Rectal smooth muscle tissue (tissue), 1 donor: ENCODE measurements at regions not wholly inside any gene's neighbourhood (a gene's known extent, or its start where the extent isn't known, plus 50 kb on each side); places are given as distances from the start of the nearest gene placed in this dataset.

Source experiments
- H3K27ac ChIP-seq: one replicate; pipeline ENCODE4 v1.7.0; 2013; ENCODE audit warnings: low read depth, low read length, inconsistent platforms
- H3K27me3 ChIP-seq: one replicate; pipeline ENCODE4 v1.7.0; 2013; ENCODE audit warnings: low read length; ENCODE audit not compliant: control insufficient read depth, insufficient read depth
- H3K36me3 ChIP-seq: one replicate; pipeline ENCODE4 v1.7.0; 2013; ENCODE audit warnings: low read length; ENCODE audit not compliant: control insufficient read depth, insufficient read depth
- H3K4me1 ChIP-seq: one replicate; pipeline ENCODE4 v1.7.0; 2013; ENCODE audit warnings: low read length; ENCODE audit not compliant: control insufficient read depth, insufficient read depth
- H3K4me3 ChIP-seq: one replicate; pipeline ENCODE4 v1.7.0; 2013; ENCODE audit warnings: low read length
- H3K9ac ChIP-seq: one replicate; pipeline ENCODE4 v1.7.0; 2013; ENCODE audit warnings: low read length

DNA sequence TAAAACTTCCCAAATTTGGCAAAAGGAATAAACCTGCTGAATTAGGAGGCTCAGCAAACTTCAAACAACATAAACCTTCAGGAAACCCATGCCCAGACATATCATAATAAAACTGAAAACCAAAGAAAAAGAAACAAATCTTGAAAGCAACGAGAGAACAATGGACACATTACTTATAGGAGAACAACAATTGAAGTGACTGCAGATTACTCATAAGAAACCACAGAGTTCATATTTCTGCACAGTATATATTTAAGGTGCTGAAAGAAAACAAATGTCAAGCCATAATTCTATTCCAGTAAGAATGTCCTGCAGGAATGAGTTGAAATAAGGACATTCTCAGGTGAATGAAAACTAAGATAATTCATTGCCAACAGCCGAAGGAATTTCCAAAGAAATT lies 80.8 kb upstream of the PROK2 start:
- H3K9ac ChIP-seq: no peak overlapping the region
- H3K27ac ChIP-seq: no peak overlapping the region
- H3K36me3 ChIP-seq: no peaks in the 10 kb centered on the region
- no peak overlapping the region for H3K4me3 ChIP-seq
- no peaks in the 10 kb centered on the region for H3K27me3 ChIP-seq
- H3K4me1 ChIP-seq: no peaks in the 10 kb centered on the region

DNA sequence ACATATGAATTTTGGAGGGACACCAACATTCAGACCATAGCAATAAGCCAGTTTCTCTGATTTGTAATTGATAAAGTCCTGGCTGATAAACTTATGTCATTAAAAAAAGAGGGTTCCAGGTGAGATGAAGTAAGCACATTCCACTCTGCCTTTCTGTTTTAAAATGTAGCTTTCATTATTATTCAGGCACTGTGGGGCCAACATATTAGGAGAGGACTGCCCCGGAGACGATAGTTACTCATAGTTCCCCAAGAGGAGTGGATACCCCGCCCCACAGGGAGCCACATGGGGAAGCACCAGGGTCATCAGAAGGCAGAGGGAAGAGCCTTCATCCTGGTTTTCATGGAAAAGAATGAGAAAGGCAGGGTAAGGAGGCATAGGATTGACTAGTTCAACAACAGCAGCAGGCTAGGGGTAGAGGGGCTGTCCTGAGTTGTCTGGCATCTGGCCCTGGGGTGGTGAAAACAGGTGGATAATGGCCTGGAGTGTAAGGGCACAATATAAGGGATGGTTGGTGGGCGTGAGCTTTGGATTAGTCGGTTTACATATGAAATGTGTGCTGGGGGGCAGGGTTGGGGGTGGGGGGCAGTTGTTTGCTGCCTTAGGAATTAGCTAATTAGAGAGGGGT lies 78.7 kb upstream of the PROK2 start:
- Histone ChIP-seq H3K4me3 (no peak overlapping the region), H3K36me3 (no peaks in the 10 kb centered on the region), H3K27ac (no peak overlapping the region), H3K4me1 (no peaks in the 10 kb centered on the region), H3K27me3 (no peaks in the 10 kb centered on the region), H3K9ac (no peak overlapping the region)

DNA sequence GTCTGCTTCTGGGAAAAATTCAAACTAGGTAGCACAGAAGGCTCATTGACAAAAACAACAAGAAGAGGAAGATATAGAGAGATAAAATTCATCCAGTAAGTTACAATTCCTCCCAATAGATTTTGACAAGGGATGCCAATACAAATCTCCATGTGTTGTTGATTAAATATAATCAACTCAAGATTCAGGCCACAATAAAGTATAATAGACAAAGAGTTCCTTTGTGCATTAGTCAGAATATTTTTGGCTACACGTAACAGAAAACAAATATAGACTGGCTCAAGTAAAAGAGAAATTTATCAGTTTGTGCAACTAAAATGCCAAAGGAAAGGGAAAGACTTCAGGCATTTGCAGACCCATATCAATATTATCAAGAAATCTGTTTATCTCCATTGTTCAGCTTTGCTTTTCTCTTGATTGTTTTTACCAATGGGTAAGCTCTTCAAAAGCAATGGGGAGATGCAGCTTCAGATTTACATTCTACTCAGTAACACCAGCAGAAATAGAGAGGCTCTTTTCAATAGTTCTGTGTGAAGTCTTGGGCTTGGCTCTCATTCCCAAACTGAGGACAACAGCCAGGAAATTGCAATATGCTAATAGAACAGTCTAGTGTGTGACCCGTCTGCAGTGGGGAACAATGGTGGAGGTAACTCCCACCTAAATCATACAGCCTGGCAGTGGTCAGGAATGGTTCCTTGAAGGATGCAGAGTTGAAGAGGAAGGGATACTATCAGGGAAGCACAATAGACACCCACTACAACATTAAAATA lies 77.6 kb upstream of the PROK2 start:
- Histone ChIP-seq H3K4me3 (no peak overlapping the region), H3K36me3 (no peaks in the 10 kb centered on the region)

DNA sequence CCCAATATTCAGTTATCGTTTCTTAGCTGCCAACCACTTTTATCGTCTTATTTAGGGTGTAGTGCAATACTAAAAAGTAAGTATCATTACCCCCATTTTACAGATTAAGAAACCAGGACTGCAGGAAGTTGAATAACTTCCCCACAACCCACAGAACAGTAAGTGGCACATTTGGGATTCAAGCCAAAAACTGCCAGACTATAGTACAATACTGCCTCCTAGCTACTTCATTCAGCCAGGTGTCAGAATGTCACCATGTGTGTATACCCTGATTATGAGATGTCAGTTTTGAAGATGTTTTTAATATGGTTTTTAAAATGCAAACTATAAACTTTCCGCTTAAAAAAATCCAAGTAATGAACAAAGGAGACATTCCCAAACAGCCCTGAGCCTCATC lies 74.2 kb upstream of the PROK2 start:
- Histone ChIP-seq H3K4me3 (no peak overlapping the region), H3K9ac (no peak overlapping the region), H3K4me1 (no peaks in the 10 kb centered on the region), H3K27ac (no peak overlapping the region), H3K36me3 (no peaks in the 10 kb centered on the region), H3K27me3 (no peaks in the 10 kb centered on the region)

More for the DNA sequence above, 77.6 kb upstream of the PROK2 start:
- H3K9ac ChIP-seq: no peak overlapping the region
- no peak overlapping the region for H3K27ac ChIP-seq
- no peaks in the 10 kb centered on the region for H3K27me3 ChIP-seq
- no peaks in the 10 kb centered on the region for H3K4me1 ChIP-seq

DNA sequence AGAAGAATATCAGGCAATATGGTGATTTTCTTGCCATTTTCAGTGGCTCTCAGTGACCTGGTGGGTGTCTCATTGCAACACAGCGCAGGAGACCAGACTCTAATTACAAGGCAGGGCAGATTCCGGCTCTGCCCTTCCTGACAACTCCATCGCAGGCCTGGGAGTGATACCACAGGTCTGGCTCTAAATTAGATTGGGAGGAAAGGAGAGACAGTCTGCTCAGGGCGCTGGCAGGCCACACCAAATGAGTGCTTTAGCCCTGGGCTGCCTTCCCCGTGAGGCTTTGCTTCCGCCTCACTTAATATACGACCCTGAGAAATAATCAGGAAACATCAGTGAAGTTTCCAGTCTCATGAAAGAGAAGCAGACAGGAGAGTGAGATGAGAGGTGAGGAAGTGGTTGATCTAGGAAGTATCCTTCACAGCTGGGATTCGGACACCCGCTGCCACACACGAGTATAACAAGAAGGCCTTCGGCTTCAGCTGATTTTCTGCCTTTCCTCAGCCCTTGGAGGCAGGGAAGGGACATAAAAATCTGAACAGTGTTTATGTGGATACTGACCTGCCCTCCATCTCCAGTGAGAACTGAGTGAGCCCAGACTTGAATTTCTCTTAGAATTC lies 73.7 kb upstream of the PROK2 start:
- Histone ChIP-seq H3K4me3 (no peak overlapping the region), H3K27me3 (no peaks in the 10 kb centered on the region), H3K4me1 (no peaks in the 10 kb centered on the region), H3K27ac (no peak overlapping the region), H3K36me3 (no peaks in the 10 kb centered on the region), H3K9ac (no peak overlapping the region)

DNA sequence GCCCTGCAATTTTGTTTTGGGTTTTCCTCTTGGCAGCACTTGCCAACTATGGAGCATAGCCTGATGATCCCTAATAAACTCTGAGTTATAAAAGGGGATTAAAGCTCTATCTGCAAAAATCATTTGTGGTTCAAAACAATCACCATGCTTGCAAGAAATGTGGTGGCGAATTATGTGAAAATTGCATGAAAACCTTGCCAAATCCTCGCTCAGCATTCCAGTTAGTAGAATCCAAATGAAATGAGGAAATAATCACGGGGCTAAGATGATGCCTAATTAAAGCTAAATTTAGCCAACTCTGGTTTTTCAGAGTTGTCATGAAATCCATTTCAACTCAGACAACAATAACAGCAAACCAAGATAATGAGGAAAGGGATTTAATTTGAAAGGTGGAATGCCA lies 73.0 kb upstream of the PROK2 start:
- Histone ChIP-seq H3K36me3 (no peaks in the 10 kb centered on the region), H3K27me3 (no peaks in the 10 kb centered on the region), H3K27ac (no peak overlapping the region), H3K4me1 (no peaks in the 10 kb centered on the region), H3K4me3 (no peak overlapping the region), H3K9ac (no peak overlapping the region)

DNA sequence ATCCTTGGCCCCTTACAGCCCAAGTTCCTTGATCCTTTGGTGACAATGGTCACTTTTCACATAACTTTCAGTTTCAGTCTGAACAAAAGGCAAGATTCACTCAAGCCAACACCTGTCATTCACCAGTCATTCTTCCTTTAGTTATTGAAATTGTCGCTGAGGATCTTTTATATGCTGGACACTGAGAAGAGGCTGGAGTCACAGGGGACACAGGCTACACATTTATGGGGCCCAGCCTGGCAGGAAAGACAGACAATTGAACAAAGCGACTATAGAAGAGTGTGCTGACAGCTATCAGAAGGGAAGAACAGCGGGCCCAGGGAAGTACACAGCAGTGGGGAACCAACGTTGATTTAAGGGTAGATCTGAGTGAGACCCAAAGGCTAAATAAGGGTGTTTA lies 69.8 kb upstream of the PROK2 start:
- no peak overlapping the region for H3K9ac ChIP-seq
- H3K27ac ChIP-seq: no peak overlapping the region
- no peaks in the 10 kb centered on the region for H3K36me3 ChIP-seq
- no peaks in the 10 kb centered on the region for H3K27me3 ChIP-seq
- H3K4me1 ChIP-seq: no peaks in the 10 kb centered on the region
- H3K4me3 ChIP-seq: no peak overlapping the region

DNA sequence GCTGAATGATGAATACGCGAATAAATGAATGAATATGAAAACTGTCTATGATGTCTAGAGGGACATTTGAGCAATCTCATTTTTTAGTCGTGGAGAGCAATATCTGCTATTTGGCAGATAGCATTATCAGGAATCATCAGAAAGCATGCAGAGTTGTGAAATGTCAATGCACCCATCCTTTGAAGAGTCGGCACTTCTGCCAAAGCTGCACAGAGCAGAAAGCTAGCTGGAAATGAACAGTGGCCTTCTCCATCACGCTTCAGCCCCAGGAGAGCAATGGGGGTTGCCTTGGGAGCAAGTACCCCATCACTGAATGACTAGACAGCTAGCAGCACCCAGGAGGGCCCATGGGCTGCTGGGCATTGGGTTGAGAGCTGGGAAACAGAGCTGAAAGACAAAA lies 69.1 kb upstream of the PROK2 start:
- no peaks in the 10 kb centered on the region for H3K27me3 ChIP-seq
- H3K36me3 ChIP-seq: no peaks in the 10 kb centered on the region
- no peaks in the 10 kb centered on the region for H3K4me1 ChIP-seq
- no peak overlapping the region for H3K9ac ChIP-seq
- no peak overlapping the region for H3K27ac ChIP-seq
- no peak overlapping the region for H3K4me3 ChIP-seq

DNA sequence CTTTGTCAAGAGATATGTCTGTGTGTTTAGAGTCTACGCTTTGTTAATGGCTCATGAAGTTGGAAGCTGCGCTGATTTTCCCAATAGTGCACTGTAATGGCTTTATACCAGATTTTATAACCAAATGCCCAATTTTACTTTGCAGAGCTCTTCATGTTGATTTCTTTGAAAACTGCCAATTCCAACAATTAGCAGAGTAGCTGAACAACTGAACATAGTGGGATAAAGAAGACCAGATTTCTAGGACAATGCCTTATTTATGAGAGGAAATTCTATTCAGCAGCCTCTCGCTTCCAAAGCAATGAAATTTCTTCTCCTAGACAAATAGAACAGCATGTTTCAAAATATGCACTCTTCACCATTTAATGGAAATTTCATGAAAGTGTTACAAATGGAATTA lies 66.9 kb upstream of the PROK2 start:
- Histone ChIP-seq H3K4me1 (no peaks in the 10 kb centered on the region), H3K4me3 (no peak overlapping the region), H3K27me3 (no peaks in the 10 kb centered on the region), H3K27ac (no peak overlapping the region), H3K36me3 (no peaks in the 10 kb centered on the region), H3K9ac (no peak overlapping the region)

DNA sequence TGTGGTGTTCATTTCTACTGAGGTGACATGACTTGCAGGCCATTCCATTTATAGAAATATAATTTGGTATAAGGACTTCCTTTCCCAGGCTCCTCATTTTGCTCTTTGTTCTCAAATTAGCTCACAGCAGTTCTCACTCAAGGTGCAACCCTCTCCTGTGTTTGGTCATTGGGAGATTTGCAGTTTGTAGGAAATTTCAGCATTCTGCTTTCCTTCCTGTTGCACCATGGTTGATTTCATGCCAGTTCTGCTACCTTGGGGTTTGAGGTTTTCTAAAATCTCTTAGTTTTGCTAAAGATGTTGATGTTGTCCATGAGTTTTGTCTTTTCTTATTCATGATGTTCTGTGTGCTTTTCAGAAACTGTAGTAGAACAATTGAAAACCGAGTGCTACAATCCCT lies 65.7 kb upstream of the PROK2 start:
- Histone ChIP-seq H3K27me3 (no peaks in the 10 kb centered on the region), H3K36me3 (no peaks in the 10 kb centered on the region), H3K27ac (no peak overlapping the region), H3K4me1 (no peaks in the 10 kb centered on the region), H3K9ac (no peak overlapping the region), H3K4me3 (no peak overlapping the region)

DNA sequence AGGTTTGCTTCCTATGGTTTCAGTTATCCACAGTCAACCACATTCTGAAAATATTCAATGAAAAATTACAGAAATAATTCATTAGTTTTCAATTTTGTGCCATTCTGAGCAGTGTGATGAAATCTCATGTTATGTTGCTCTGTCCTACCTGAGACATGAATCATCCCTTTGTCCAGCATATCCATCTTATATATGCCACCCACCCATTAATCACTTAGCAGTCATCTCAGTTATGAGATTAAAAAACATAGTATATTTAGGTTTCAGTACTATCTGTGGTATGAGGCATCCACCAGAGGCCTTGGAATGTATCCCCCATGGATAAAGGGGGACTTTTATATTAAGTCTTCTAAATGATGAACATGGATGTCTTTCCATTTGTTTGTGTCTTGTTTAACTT lies 64.7 kb upstream of the PROK2 start:
- no peak overlapping the region for H3K4me3 ChIP-seq
- H3K4me1 ChIP-seq: no peaks in the 10 kb centered on the region
- no peaks in the 10 kb centered on the region for H3K27me3 ChIP-seq
- H3K9ac ChIP-seq: no peak overlapping the region
- H3K36me3 ChIP-seq: no peaks in the 10 kb centered on the region
- H3K27ac ChIP-seq: no peak overlapping the region

DNA sequence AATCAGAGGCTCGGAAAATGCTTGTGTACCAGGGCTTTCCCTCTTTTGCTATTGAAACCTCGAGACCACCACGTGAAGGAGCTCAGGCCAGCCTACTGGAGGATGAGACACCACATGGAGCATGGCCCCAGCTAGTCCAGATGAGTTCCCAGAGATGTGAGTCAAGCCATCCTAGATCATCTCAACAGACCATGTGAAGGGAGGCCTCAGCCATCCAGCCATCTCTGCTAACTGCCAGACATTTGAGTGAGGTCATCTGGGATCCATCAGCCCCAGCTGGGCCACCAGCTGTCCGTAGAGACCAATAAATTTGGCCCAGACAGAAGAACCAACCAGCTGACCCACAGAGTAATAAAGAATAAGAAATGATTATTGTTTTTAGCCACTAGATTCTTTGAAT lies 62.8 kb upstream of the PROK2 start:
- Histone ChIP-seq H3K36me3 (no peaks in the 10 kb centered on the region), H3K4me3 (no peak overlapping the region), H3K4me1 (no peaks in the 10 kb centered on the region), H3K9ac (no peak overlapping the region), H3K27ac (no peak overlapping the region), H3K27me3 (no peaks in the 10 kb centered on the region)

DNA sequence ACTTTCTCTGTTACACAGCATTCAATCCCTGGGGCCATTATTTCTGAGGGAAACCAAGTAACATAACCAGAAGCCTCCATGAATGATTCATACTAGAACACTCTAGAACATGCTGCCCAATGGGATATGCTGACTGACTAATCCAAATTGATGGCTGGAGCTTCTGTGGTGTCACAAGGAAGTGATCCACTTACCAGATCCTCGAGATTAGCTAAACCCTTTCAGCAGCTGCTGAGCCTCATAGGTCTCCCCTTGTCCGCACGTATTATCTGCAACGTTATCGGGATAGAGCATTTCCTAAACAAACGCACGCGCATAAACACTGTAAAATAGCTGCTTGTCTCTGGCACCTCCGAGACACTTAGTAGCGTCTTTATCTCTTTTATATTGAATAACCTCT lies 61.2 kb upstream of the PROK2 start:
- Histone ChIP-seq H3K9ac (no peak overlapping the region), H3K36me3 (no peaks in the 10 kb centered on the region), H3K4me1 (no peaks in the 10 kb centered on the region), H3K27me3 (no peaks in the 10 kb centered on the region), H3K27ac (no peak overlapping the region), H3K4me3 (no peak overlapping the region)
